ENCODE measurements at regions not wholly inside any gene's neighbourhood (a gene's known extent, or its start where the extent isn't known, plus 50 kb on each side); places are given as distances from the start of the nearest gene placed in this dataset.

- H2BK5ac ChIP-seq (ENCODE audit: low read depth, low read length) = no peak overlapping the region
- H3K9me3 ChIP-seq (ENCODE audit: insufficient read depth in 2 of 2, low read depth in 1 of 2, low read length in 1 of 2) = no peaks in the 10 kb centered on the region
- H3K27ac ChIP-seq (ENCODE audit: low read depth, low read length) = no peak overlapping the region
- ChIA-PET POLR2A (ENCODE audit: partially characterized antibody) (no interaction called here), CTCF (ENCODE audit: partially characterized antibody) (no interaction called here)
- H3K23me2 ChIP-seq (ENCODE audit: low read depth, low read length) = no peaks in the 10 kb centered on the region
- no peak overlapping the region for H2BK12ac ChIP-seq (ENCODE audit: low read depth, low read length)
- no peak overlapping the region for H2BK120ac ChIP-seq (replicated peaks; ENCODE audit: low read depth, low read length)
- DNase-seq (ENCODE audit: low read depth in 1 of 2, low spot score in 2 of 2) (no peak), FAIRE-seq (no peak)
- H4K5ac ChIP-seq (ENCODE audit: insufficient read length, low read depth, low read length) = no peak overlapping the region
- H4K8ac ChIP-seq (ENCODE audit: extremely low read depth, insufficient read depth, low read length) = no peak overlapping the region
- H2BK20ac ChIP-seq (ENCODE audit: low read length) = no peak overlapping the region
- H2AK5ac ChIP-seq (ENCODE audit: low read depth, low read length) = no peak overlapping the region
- no peak overlapping the region for H3K4me3 ChIP-seq (ENCODE audit: extremely low read depth in 1 of 4, insufficient read depth in 2 of 4, low read depth in 3 of 4, low read length in 4 of 4)
- H3K79me1 ChIP-seq (ENCODE audit: low read depth, low read length) = no peaks in the 10 kb centered on the region
- no peaks in the 10 kb centered on the region for H3K4me1 ChIP-seq (replicated peaks in 1 of 4; ENCODE audit: control insufficient read depth in 3 of 4, insufficient read depth in 4 of 4, low read length in 3 of 4)
- H3K14ac ChIP-seq (ENCODE audit: insufficient read length) = no peak overlapping the region
- no peak overlapping the region for H3K4me2 ChIP-seq (ENCODE audit: insufficient read depth in 1 of 2, low read depth in 2 of 2, low read length in 2 of 2)
- no peak overlapping the region for H3K9ac ChIP-seq (replicated peaks in 1 of 4; ENCODE audit: extremely low read depth in 1 of 4, low read depth in 3 of 4, low read length in 3 of 4)
- no peaks in the 10 kb centered on the region for H4K20me1 ChIP-seq (replicated peaks in 1 of 2; ENCODE audit: control insufficient read depth in 1 of 2, insufficient read depth in 2 of 2, low read length in 2 of 2)
- no peak overlapping the region for H4K91ac ChIP-seq (replicated peaks; ENCODE audit: insufficient read length, low read length)
- H3K56ac ChIP-seq (replicated peaks; ENCODE audit: insufficient read length, low read depth, low read length) = no peak overlapping the region
- no peaks in the 10 kb centered on the region for H3K27me3 ChIP-seq (replicated peaks in 1 of 4; ENCODE audit: control insufficient read depth in 3 of 4, extremely low read depth in 1 of 4, insufficient read depth in 3 of 4, low read length in 3 of 4)
- H3K36me3 ChIP-seq (ENCODE audit: control insufficient read depth in 2 of 4, insufficient read depth in 4 of 4, low read length in 3 of 4) = no peaks in the 10 kb centered on the region
- no peak overlapping the region for H3K23ac ChIP-seq (ENCODE audit: insufficient read length)
- no peaks in the 10 kb centered on the region for H3K79me2 ChIP-seq (ENCODE audit: control insufficient read depth in 1 of 2, insufficient read depth in 2 of 2, low read length in 2 of 2)
- H3K18ac ChIP-seq (ENCODE audit: extremely low read depth, low read length) = no peak overlapping the region
- no peak overlapping the region for H2BK15ac ChIP-seq (ENCODE audit: low read length)
- no peak overlapping the region for H3K4ac ChIP-seq (replicated peaks; ENCODE audit: insufficient read length, low read depth, low read length)
- H2AFZ ChIP-seq (ENCODE audit: low read length) = 0 out of 2 replicates have a peak overlapping the region, but pooled peaks have one; percentile 47
- 94% methylated on average over 2 of the region's 2 CpGs; no CpG with 5 or more reads in 1 of the 2 experiments for WGBS, 2 experiments (ENCODE audit: extremely low coverage in 1 of 2, insufficient coverage in 1 of 2, insufficient read length in 1 of 2, insufficient replicate concordance in 2 of 2, low coverage in 1 of 2, low lambda C conversion rate in 2 of 2, missing lambda C conversion rate in 1 of 2)
- TF ChIP-seq POLR2AphosphoS5 (IDR thresholded peaks at IDR 0.05; ENCODE audit: low read depth, low read length) (no peak), CTCF (IDR thresholded peaks at IDR 0.05; ENCODE audit: control extremely low read depth in 1 of 3, insufficient read depth in 1 of 3, low read depth in 1 of 3, low read length in 3 of 3) (no peak), CEBPB (IDR thresholded peaks at IDR 0.05; ENCODE audit: low read depth, low read length) (no peak), FOSL1 (IDR thresholded peaks at IDR 0.05; ENCODE audit: insufficient read depth, low read depth, low read length) (no peak), HDAC6 (IDR thresholded peaks at IDR 0.05; ENCODE audit: low read depth, low read length) (no peak), SIX5 (IDR thresholded peaks at IDR 0.05; ENCODE audit: low read depth, low read length) (no peak), ASH2L (IDR thresholded peaks at IDR 0.05; ENCODE audit: low read length) (no peak), POLR2A (IDR thresholded peaks at IDR 0.05; ENCODE audit: control extremely low read depth in 1 of 2, low read depth in 2 of 2, low read length in 2 of 2) (no peak), ATF3 (IDR thresholded peaks at IDR 0.05; ENCODE audit: insufficient read depth, low read depth, low read length) (no peak), SIRT6 (IDR thresholded peaks at IDR 0.05; ENCODE audit: low read length) (no peak), RFX5 (IDR thresholded peaks at IDR 0.05; ENCODE audit: borderline replicate concordance, low read depth, low read length) (no peak), YY1 (IDR thresholded peaks at IDR 0.05; ENCODE audit: low read depth, low read length) (no peak), CTBP2 (IDR thresholded peaks at IDR 0.05; ENCODE audit: borderline replicate concordance, insufficient read depth, insufficient read length, low read length) (no peak)
Measured at GRCh38 chr17:70563281-70563820, 394.0 kb downstream of the KCNJ2 start.
